KOPT-K1 (cell line): ENCODE measurements at regions not wholly inside any gene's neighbourhood (a gene's known extent, or its start where the extent isn't known, plus 50 kb on each side); places are given as distances from the start of the nearest gene placed in this dataset.

ENCODE experiments used
- H3K27ac ChIP-seq: fragments of 200-600 bp; sonication (generic); 2 replicates; pipeline ENCODE4 v1.5.1; 2016; ENCODE audit warnings: antibody characterized with exemption, mild to moderate bottlenecking, low read depth, low read length; ENCODE audit not compliant: poor library complexity, severe bottlenecking
- H3K36me3 ChIP-seq: fragments of 200-600 bp; sonication (generic); 2 replicates; pipeline ENCODE4 v1.5.1; 2017; ENCODE audit warnings: antibody characterized with exemption, mild to moderate bottlenecking, low read length, moderate library complexity; ENCODE audit not compliant: insufficient read depth
- H3K9me3 ChIP-seq: fragments of 200-600 bp; sonication (generic); 2 replicates; pipeline ENCODE4 v1.5.1; 2017; ENCODE audit warnings: antibody characterized with exemption, low read length, mild to moderate bottlenecking; ENCODE audit not compliant: insufficient read depth, poor library complexity, severe bottlenecking

DNA sequence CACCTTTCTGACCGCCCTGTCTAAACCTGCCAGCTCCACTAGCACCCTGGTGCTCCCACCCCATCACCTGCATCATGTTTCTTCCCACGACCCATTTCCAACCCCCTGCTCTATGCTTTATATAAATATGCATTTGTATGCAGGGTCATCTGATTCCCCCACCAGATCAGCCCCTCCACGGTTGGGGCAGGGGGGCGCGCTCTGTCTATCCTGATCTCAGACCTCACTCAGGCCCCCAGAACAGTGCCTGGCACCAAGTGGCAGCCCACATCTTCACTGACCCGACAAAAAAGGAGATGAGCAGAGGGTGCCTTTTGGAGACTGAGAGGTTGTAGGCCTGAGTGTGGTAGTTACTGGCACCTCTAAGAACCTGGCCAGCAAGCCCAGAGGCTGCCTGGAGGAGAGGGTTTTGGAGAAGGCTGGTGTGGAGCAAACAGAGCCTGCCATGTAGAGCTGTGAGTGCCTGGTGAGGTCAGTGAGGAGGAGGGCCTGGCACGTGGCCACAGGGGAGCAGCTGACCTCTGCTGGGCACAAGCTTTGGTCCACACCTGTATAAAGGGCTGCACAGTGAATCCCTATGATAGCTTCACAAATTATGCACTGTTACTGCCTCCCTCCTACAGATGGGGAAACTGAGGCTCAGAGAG is 86.3 kb upstream of the RTL6 start:
- no peaks in the 10 kb centered on the region for H3K36me3 ChIP-seq
- H3K27ac ChIP-seq: no peak overlapping the region
- peaks cover 2% of the 10 kb centered on the region for H3K9me3 ChIP-seq

- Histone ChIP-seq H3K27ac (no peak overlapping the region), H3K9me3 (no peaks in the 10 kb centered on the region), H3K36me3 (no peaks in the 10 kb centered on the region)
These were observed 85.8 kb upstream of the RTL6 start for GRCh38 chr22:44583854-44584253.

DNA sequence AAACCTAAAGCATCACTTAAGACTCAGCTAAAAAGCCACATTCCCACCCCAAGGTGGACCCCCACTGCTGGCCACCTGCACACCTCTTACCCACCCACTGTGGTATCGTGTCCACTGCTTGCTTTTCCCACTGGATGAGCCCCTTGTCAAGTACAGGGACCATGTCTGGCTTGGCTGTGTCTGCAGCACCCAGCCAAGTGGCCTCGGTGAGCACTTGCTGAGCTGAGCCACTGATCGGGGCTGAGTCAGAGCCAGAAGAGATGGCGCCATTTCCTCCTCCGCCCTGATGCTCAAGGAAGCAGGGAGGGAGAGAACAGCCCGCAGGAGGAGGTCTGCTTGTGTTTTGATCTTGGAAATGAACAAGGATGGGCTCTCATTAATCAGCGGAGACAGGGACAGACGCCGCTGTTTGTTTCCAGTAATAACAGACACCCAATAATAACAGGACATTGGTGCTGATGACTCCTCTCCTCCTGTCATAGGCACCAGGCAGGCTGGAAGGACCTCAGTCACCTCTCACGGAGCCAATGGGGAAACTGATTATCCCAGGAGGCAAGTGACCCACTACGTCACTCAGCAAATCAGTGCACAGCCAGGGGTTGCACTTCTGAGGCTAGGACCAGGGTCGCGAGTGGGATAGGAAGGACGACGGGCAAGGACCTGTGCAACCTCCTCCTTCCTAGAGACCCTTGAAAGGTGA is 85.2 kb upstream of the RTL6 start:
- no peak overlapping the region for H3K27ac ChIP-seq
- H3K36me3 ChIP-seq: no peaks in the 10 kb centered on the region
- no peaks in the 10 kb centered on the region for H3K9me3 ChIP-seq

DNA sequence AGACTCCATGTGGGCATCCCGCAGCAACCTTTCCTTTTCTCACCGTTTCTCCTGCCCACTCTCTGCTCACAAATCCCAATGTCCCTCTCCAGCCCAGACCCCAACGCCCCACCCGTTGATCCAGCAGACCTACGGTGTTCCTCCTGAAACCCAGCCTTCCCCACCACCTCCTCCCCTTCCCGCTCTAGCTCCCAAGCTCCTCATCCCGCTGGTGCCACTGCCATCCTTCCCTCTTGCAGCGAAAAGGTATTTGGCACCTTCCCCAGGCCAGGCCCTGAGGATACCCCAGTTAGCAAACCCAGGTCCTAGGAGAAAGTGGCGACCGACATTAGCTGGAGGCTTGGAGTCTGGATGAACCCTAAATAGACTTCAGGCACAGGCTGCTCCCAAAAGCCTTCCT is 84.0 kb upstream of the RTL6 start:
- Histone ChIP-seq H3K36me3 (no peaks in the 10 kb centered on the region), H3K27ac (no peak overlapping the region), H3K9me3 (no peaks in the 10 kb centered on the region)

GRCh38 chr22:44581096-44581435 is 83.0 kb upstream of the RTL6 start:
- Histone ChIP-seq H3K36me3 (no peaks in the 10 kb centered on the region), H3K27ac (no peak overlapping the region), H3K9me3 (no peaks in the 10 kb centered on the region)

DNA sequence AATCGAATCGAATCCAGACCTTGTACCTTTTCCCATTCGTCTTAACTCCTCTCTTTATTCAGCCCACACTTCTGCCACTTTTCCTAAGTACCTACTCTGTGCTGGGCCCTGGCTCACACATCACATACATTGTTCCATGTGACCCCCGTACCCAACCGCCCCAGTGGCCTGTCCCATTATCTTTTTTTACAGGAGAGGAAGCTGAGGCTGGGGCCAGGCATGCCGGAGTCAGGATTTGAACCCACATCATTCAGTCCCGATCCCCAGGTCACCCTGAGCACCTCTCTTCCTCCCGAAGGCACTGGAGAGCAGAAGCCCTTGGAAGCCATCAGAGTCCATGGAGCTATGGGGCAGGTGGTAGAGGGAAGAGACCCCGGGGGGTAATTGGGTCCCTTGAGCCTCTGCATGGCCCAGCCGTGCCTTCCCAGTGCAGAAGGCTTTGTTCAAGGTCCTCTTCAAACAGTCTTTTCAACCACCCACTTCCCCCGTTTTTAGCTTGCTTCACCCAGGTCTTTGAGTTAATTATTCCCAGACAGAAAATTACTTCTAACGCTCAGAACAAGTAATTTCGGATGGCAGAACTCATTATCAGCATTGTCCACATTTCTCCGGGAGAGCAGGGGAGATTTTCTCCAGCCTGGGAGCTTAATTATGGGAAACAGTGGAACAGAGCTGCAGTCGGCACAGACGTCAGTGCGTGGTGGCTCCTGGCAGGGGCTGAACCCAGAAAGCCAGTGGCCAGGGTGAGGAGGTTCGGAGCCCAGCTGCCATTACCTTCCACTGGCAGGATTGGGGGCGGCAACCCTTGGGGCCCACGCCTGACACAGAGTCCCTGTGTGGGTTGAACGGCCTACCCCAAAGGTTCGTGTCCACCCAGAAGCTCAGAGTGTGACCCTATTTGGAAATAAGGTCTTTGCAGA is 82.4 kb upstream of the RTL6 start:
- no peaks in the 10 kb centered on the region for H3K9me3 ChIP-seq
- no peaks in the 10 kb centered on the region for H3K36me3 ChIP-seq
- no peak overlapping the region for H3K27ac ChIP-seq

- Histone ChIP-seq H3K27ac (no peak overlapping the region), H3K9me3 (no peaks in the 10 kb centered on the region), H3K36me3 (no peaks in the 10 kb centered on the region)
These were observed 80.6 kb upstream of the RTL6 start for GRCh38 chr22:44578516-44579230.

- no peaks in the 10 kb centered on the region for H3K9me3 ChIP-seq
- no peak overlapping the region for H3K27ac ChIP-seq
These were observed 80.1 kb upstream of the RTL6 start for GRCh38 chr22:44578110-44578457.

GRCh38 chr22:44577391-44578109 is 79.5 kb upstream of the RTL6 start:
- Histone ChIP-seq H3K36me3 (no peaks in the 10 kb centered on the region), H3K9me3 (no peaks in the 10 kb centered on the region), H3K27ac (no peak overlapping the region)

More at GRCh38 chr22:44578110-44578457, 80.1 kb upstream of the RTL6 start:
- no peaks in the 10 kb centered on the region for H3K36me3 ChIP-seq

GRCh38 chr22:44576311-44577260 is 78.6 kb upstream of the RTL6 start:
- Histone ChIP-seq H3K27ac (no peak overlapping the region), H3K9me3 (no peaks in the 10 kb centered on the region), H3K36me3 (no peaks in the 10 kb centered on the region)

DNA sequence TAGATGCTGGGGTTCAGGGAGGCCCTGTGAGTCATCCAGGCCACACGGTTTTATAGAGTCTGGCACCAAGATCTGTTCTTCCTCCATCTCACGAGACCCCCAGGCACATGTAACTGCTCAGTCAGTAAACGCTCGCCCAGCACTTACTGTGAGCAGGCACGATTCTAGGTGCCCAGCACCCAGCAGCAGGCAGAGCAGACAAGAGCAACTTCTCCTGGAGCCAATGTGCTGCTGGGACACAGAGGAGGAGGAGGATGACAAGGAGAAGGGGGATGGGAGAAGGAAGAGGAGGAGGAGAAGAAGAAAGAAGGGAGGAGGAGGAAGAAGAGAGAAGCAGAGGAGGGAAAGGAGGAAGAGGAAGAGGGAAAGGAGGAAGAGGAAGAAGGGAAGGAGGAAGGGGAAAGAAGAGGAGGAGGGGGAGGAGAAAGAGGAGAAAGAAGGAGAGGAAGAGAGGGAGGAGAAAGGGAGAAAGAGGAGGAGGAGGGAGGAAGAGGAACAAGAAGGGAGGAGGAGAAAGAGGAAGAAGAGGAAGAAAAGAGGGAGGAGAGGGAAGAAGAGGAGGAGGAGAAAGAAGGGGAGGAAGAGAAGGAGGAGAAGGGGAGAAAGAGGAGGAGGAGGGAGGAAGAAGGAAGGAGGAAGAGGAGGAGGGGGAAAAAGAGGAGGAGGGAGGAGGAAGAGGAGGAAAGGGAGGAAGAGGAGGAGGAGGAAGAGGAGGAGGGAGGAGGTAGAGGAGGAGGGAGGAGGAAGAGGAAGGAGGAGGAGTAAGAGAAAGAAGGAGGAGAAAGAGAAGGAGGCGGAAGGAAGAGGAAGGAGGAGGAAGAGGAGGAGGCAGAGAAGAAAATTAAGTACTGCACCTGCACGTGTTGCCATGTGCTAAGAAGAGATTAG is 77.6 kb upstream of the RTL6 start:
- Histone ChIP-seq H3K36me3 (no peaks in the 10 kb centered on the region), H3K27ac (no peak overlapping the region), H3K9me3 (no peaks in the 10 kb centered on the region)

- Histone ChIP-seq H3K36me3 (no peaks in the 10 kb centered on the region), H3K9me3 (peaks cover 7% of the 10 kb centered on the region), H3K27ac (no peak overlapping the region)
These were observed 76.8 kb upstream of the RTL6 start for GRCh38 chr22:44574640-44575380.
